GM18951 (cell line): ENCODE measurements at regions not wholly inside any gene's neighbourhood (a gene's known extent, or its start where the extent isn't known, plus 50 kb on each side); places are given as distances from the start of the nearest gene placed in this dataset.

Experiments used
- POLR2A ChIP-seq: IDR thresholded peaks from 4 replicates; pipeline ENCODE4 v1.6.1; 2011; ENCODE audit warnings: mild to moderate bottlenecking; ENCODE audit not compliant: insufficient read length, insufficient read depth; ENCODE audit errors: extremely low read depth
- in situ Hi-C: fragments of 300-500 bp; cut with MboI; formaldehyde crosslinking; loops from one replicate; pipeline ENCODE4 v1.12.0; 2022; ENCODE audit warnings: low sequenced_read_pairs, mixed read lengths, inconsistent platforms; ENCODE audit not compliant: unreplicated experiment

DNA sequence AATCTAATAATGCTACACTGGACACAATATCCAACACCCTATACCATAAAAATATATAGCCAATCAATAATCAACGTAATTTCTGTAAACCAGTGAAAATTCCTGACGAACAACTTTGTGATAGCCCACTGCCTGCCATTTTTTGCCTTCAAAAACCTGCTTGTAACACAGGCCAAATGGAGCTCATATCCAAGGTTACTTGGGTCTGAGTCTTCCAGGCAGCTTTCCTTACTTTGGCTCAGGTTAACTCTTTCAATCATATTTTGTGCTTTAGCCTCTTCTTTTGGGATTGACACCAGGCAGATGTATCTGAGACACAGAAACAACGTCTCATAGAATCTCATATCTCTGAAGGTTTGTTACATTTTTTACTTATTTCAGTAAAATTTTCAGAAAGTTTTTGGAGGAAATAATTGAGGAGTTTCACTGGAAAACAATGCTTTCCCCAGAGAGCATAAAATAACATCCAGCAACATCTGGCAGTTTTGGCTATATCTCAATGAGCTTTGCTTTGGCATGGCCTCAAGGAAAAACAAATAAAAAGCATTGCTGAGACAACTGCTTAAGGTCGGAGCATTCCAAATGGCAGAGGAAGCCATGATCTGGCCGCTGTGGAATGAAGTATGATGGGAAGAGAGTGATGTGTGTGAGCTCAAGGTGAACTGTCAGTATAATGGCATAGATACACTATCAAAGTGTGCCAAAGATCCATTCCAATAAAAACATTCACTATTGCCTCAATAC, 162.9 kb upstream of the SPIN4 start:
- in situ Hi-C loops, result no loop called here
- no peak for TF ChIP-seq POLR2A

- no peak for TF ChIP-seq POLR2A
- in situ Hi-C loops, result no loop called here
These were observed 160.2 kb upstream of the SPIN4 start for GRCh38 chrX:63511361-63511760.

GRCh38 chrX:63508668-63509067, 157.5 kb upstream of the SPIN4 start:
- in situ Hi-C loops, result no loop called here
- no peak for TF ChIP-seq POLR2A

- in situ Hi-C loops, result no loop called here
- no peak for TF ChIP-seq POLR2A
These were observed 155.2 kb upstream of the SPIN4 start for GRCh38 chrX:63506320-63506719.

- in situ Hi-C loops, result no loop called here
- no peak for TF ChIP-seq POLR2A
These were observed 152.4 kb upstream of the SPIN4 start for GRCh38 chrX:63503541-63503940.

DNA sequence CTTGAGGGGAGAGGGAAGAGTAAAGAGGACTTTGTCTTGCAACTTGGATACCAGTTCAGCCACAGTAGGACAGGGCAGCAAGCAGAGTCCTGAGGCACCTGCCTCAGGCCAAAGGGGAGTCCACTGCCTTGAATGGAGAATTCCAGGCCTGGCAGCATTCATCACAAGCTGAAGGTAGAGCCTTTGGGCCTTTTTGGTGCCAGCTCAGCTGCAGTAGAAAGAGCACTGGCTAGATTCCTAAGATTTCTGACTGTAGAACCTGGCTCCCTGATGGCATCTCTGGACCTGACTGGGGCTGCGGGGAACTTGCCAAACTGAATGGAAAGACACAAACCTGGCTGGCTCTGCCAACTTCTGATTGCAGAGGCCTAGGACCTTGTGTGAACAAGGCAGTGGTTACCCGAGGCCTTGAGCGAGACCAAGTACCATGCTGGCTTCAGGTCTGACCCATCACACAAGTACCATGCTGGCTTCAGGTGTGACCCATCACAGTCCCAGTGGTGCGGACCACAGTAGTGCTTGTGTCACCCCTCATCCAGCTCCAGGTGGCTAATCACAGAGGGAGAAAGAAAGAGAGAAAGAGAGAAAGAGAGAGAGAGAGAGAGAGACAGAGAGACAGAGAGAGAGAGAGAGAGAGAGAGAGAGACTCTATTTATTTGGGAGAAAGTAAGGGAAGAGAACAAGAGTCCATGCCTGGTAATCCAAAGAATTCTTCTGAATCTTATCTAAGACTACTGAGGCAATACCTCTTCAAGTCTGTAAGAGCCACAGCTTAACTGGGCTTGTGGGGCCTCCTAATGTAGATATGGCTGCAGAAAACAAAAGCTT, 137.6 kb upstream of the SPIN4 start:
- in situ Hi-C loops, result no loop called here
- TF ChIP-seq POLR2A, result no peak

DNA sequence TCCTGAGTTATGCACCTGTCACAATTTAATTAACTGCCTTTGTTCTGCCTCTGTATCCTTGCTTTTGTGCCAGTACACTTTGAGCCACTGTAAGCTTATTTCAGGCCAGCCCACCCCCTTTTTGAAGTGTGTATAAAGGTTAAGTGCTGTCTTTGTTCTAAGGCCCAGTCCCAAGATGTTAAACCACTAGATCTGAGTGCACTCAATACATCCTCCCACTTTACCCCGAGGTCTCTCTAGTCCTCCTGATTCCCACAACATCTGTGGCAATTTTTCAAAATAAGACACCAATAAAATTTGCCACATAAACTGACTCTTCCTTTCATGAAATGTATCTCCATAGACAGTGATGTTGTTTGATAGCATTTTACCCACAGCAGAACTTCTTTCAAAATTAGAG, 124.1 kb upstream of the SPIN4 start:
- in situ Hi-C loops, result no loop called here

DNA sequence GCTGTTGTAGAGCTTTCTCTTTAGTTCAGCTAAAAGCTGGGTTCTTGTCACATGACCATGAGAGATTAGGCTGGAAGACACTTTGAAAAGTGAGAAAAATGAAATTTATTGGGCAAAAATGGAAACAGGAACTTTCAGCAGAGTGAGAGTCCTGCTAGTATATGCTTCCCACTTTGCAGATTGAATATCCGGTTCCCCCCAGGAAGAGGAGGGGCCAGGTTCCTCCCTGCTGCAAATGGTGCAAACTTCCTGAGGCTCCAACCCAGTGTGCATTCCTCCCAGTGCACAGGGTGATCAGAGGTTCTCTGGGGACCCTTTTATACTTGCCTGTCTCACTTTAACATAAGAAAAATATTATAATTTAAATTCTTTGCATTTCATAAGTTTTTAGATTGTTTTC, 119.9 kb upstream of the SPIN4 start:
- TF ChIP-seq POLR2A, result no peak
- in situ Hi-C loops, result no loop called here

More for the DNA sequence above, 124.1 kb upstream of the SPIN4 start:
- TF ChIP-seq POLR2A, result no peak

DNA sequence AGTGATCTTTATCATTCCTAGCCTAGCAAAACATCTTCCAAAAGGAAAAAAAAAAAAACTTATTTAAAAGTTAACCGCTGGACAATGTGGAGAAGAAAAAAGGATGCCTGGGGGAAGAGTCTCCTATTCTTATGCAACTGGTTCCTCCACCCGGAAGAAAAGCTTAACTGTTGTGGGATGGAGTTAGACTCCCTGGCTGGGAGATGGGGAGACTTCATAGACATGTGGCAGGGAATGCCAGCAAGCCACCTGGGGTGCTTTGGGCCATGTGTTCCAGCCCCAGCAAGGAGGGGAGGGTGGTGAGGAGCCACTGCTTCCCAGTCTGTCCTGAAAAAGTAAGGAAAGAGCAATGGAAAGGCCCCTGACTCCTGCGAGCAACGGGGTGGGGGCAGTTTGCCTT, 119.4 kb upstream of the SPIN4 start:
- in situ Hi-C loops, result no loop called here
- no peak for TF ChIP-seq POLR2A

- in situ Hi-C loops, result no loop called here
These were observed 115.6 kb upstream of the SPIN4 start for GRCh38 chrX:63466690-63467089.

DNA sequence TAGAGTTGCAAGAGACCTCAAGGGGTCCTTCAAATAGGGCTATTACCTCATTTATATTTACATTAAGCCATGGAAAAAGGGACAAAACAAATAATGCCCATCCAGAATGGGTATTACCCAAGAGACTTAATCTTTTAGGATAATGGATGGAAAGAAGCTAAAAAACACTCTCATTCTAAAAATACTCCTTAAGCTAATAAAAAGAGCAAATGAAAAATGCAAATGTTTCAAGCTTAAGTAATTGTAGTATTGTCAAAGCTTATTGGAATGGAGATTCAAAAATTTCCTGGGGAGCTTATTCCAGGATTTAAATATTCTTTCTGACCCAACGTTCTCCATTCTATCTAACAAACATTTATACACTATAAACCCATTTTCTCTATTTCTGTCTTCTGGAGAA, 107.8 kb upstream of the SPIN4 start:
- no peak for TF ChIP-seq POLR2A
- in situ Hi-C loops, result no loop called here

More at GRCh38 chrX:63466690-63467089, 115.6 kb upstream of the SPIN4 start:
- no peak for TF ChIP-seq POLR2A

DNA sequence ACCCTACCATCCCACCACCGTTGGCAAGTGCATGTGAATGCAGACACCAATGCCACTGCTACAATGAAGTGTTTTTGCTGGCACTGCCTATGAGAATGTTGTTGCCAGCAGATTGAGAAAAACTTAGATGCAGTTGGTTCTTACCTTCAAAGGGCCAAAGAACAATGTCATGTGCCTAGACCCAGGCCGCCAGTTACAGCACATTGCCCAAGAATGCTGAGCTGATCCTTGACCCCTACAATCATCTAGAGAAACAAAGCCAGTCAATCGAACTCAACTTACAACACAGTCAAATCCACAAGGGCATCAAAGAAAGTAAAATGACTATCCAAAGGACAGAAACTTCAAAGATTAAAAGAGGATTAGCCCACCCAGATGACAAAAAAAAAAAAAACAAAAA, 102.4 kb upstream of the SPIN4 start:
- no peak for TF ChIP-seq POLR2A
- in situ Hi-C loops, result no loop called here

- in situ Hi-C loops, result no loop called here
- no peak for TF ChIP-seq POLR2A
These were observed 90.6 kb upstream of the SPIN4 start for GRCh38 chrX:63441717-63442116.

DNA sequence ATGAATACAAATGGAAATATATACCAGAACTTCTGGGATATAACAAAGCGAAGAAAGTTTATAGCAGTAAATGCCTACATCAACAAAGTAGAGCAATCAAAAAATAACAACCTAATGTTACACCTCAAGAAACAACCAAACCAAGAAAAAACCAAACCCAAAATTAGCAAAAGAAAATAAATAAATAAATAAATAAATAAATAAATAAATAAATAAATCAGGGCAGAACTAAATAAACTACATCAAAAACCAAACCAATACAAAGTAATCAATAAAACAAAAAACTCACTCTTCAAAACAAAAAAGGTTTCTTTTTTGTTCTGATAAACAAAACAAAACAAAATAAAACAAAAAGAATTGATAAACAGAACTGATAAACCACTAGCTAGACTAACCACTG, 88.4 kb upstream of the SPIN4 start:
- in situ Hi-C loops, result no loop called here

More for the DNA sequence above, 88.4 kb upstream of the SPIN4 start:
- no peak for TF ChIP-seq POLR2A
